ENCODE measurements at regions not wholly inside any gene's neighbourhood (a gene's known extent, or its start where the extent isn't known, plus 50 kb on each side); places are given as distances from the start of the nearest gene placed in this dataset.
A peak's percentile ranks its signal among the peaks of the same experiment; 100 is the strongest.

GRCh38 chr7:46489106-46489505 lies 568.0 kb upstream of the IGFBP3 start:
- no peak for DNase-seq (ENCODE audit: low spot score)

GRCh38 chr7:46488607-46489006 lies 567.5 kb upstream of the IGFBP3 start:
- Histone ChIP-seq H3K4me3 (no peak overlapping the region), H3K27ac (no peak overlapping the region)
- TF ChIP-seq, protein P1, sequence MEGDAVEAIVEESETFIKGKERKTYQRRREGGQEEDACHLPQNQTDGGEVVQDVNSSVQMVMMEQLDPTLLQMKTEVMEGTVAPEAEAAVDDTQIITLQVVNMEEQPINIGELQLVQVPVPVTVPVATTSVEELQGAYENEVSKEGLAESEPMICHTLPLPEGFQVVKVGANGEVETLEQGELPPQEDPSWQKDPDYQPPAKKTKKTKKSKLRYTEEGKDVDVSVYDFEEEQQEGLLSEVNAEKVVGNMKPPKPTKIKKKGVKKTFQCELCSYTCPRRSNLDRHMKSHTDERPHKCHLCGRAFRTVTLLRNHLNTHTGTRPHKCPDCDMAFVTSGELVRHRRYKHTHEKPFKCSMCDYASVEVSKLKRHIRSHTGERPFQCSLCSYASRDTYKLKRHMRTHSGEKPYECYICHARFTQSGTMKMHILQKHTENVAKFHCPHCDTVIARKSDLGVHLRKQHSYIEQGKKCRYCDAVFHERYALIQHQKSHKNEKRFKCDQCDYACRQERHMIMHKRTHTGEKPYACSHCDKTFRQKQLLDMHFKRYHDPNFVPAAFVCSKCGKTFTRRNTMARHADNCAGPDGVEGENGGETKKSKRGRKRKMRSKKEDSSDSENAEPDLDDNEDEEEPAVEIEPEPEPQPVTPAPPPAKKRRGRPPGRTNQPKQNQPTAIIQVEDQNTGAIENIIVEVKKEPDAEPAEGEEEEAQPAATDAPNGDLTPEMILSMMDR (IDR thresholded peaks at IDR 0.05): no peak
- DNase-seq (ENCODE audit: low spot score): no peak

More at GRCh38 chr7:46489106-46489505, 568.0 kb upstream of the IGFBP3 start:
- Histone ChIP-seq H3K27ac (no peak overlapping the region), H3K4me3 (no peak overlapping the region)
- TF ChIP-seq, protein P1 (IDR thresholded peaks at IDR 0.05): no peak

DNA sequence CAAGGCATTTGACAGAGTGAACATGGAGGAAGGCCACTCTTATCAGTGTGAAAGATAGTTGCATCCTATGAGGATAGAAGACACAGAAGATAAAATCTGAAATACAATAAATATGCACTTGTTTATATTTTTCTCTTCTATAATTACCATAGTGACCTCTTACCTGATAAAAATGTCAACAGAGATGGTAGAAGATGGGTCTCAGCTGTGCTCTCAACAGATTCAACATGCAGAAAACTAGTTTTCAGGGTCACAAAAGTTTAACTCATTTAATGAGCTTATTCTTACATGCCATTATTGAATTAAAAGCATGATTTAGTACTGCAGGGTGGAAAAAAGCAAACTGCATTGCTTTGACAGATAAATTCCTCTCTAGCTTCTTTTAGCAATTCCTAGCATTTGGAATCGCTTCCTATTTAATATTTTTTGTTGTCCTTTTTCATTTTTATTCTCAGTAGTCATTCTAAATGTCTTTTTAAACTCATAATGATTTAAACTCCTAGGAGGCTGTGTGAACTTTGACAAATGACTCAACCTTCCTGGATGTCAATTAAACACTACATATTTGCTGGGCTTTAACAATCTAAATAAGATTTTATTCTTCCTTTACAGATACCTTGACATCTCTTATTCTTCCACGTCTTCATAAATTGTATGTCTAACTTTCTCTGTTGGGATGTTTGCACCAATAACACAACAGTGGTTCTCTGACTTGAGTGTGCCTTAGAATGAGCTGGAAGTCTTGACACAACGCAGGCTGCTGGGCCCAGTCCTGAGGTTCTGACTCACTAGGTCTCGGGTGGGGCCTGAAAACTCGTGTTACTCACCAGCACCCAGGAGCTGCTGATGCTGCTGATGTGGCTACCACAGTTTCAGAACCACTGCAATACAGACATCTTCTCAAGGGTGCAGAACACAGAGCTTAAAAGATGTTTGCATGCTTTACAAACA lies 565.5 kb upstream of the IGFBP3 start:
- H3K27ac ChIP-seq: peak overlapping the region in 1 of 2 donors; percentile 3
- DNase-seq (ENCODE audit: low spot score): peak; percentile 77
- TF ChIP-seq, protein P1 (IDR thresholded peaks at IDR 0.05): no peak
- no peak overlapping the region for H3K4me3 ChIP-seq

- DNase-seq (ENCODE audit: low spot score): no peak
- Histone ChIP-seq H3K27ac (no peak overlapping the region), H3K4me3 (no peak overlapping the region)
- TF ChIP-seq, protein P1 (IDR thresholded peaks at IDR 0.05): no peak
Measured at GRCh38 chr7:46485481-46486065, 564.5 kb upstream of the IGFBP3 start.

DNA sequence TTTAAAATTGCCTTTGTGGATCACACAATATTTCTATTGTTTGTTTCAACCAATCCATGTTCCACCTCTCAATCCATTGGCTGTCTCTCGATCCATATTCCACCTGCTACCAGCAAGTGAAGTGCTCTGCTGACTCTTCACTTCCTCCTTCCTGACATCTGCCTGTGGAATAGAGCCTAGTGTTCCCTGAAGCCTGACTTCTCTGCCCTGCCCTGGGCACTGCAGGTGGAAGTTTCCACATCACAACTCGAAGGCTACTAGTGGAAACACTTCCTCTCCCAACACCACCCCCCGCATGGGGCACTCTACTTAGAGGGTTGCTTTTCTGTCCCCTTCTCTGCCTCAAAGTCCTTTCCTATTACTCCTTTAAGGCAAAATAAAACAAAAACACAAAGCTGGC lies 563.8 kb upstream of the IGFBP3 start:
- TF ChIP-seq, protein P1 (IDR thresholded peaks at IDR 0.05): no peak
- Histone ChIP-seq H3K27ac (no peak overlapping the region), H3K4me3 (no peak overlapping the region)
- DNase-seq (ENCODE audit: low spot score): no peak

DNA sequence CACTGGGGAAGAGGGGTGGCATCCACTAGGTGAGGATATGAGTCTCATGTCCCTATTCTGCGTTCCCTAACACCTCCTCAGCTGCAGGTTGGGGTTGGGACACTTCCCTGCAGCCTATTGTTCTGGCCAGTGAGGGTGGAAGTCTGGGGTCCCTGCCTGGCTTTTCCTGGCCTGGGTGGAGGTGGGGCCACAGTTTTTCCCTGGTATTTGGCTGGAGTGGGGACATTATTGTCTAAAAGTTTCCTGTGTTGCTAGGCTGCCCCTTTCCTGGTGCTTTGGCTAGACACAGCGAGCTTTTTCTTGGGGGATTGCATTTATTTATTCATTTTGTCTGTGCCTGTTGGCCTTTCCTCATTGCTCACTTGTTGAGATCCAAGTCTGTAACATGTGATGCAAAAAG lies 559.5 kb upstream of the IGFBP3 start:
- DNase-seq (ENCODE audit: low spot score): no peak
- no peak overlapping the region for H3K4me3 ChIP-seq
- TF ChIP-seq, protein P1 (IDR thresholded peaks at IDR 0.05): no peak
- no peak overlapping the region for H3K27ac ChIP-seq
